Lower lobe of right lung (tissue), 2 donors: ENCODE measurements at regions not wholly inside any gene's neighbourhood (a gene's known extent, or its start where the extent isn't known, plus 50 kb on each side); places are given as distances from the start of the nearest gene placed in this dataset.

Experiments used
- ATAC-seq, 2 donors: fragments of 200-7000 bp; cut with Tn5 transposase; one replicate each; pipeline ENCODE4 v1.9.1; 2020 to 2022; ENCODE audit warnings: mild to moderate bottlenecking in 2 of 2, moderate library complexity in 2 of 2
- DNase-seq: peaks from one replicate; pipeline ENCODE4 v3.0.0-alpha.2; 2020
- H3K27ac ChIP-seq: fragments of 200-600 bp; one replicate; pipeline ENCODE4 v1.8.0; 2022
- H3K27me3 ChIP-seq: fragments of 200-600 bp; one replicate; pipeline ENCODE4 v1.8.0; 2022; ENCODE audit warnings: low read depth
- H3K36me3 ChIP-seq: fragments of 200-600 bp; one replicate; pipeline ENCODE4 v1.8.0; 2022; ENCODE audit warnings: mild to moderate bottlenecking
- H3K4me1 ChIP-seq: fragments of 200-600 bp; one replicate; pipeline ENCODE4 v1.8.0; 2022
- H3K4me3 ChIP-seq: fragments of 200-600 bp; one replicate; pipeline ENCODE4 v1.8.0; 2022; ENCODE audit warnings: mild to moderate bottlenecking
- H3K9me3 ChIP-seq: fragments of 200-600 bp; one replicate; pipeline ENCODE4 v1.8.0; 2022
- intact Hi-C: fragments of 100-400 bp; cut with DNase I; formaldehyde crosslinking; loops from one replicate; pipeline ENCODE4 v1.11.0; 2022
- TF ChIP-seq, protein P1 (sequence below): fragments of 200-600 bp; IDR thresholded peaks from one replicate; pipeline ENCODE4 v1.8.0; 2022; ENCODE audit warnings: antibody characterized with exemption, mild to moderate bottlenecking
- donor health status: DM: no; HTN: yes; CAD: no; lungs with severe emphysema.

DNA sequence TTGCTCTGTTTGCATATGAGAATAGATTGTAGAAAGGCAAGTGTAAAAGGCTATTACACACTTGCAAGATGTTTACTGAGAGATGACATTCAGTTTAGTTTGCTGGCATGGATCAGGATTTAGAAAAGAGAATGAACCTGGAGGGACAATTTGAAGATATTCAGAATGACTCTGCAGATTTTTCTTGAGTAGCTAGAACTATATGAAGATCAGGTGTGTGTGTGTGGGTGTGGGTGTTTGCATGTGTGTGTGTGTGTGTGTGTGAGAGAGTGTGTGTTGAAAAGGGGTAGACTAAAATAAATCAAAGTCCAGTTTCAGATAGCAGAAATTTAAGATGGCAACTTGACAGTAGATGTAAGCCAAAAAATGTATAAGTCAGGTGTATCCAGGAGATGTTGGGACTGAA lies 74.0 kb upstream of the ANXA1 start:
- TF ChIP-seq, protein P1, sequence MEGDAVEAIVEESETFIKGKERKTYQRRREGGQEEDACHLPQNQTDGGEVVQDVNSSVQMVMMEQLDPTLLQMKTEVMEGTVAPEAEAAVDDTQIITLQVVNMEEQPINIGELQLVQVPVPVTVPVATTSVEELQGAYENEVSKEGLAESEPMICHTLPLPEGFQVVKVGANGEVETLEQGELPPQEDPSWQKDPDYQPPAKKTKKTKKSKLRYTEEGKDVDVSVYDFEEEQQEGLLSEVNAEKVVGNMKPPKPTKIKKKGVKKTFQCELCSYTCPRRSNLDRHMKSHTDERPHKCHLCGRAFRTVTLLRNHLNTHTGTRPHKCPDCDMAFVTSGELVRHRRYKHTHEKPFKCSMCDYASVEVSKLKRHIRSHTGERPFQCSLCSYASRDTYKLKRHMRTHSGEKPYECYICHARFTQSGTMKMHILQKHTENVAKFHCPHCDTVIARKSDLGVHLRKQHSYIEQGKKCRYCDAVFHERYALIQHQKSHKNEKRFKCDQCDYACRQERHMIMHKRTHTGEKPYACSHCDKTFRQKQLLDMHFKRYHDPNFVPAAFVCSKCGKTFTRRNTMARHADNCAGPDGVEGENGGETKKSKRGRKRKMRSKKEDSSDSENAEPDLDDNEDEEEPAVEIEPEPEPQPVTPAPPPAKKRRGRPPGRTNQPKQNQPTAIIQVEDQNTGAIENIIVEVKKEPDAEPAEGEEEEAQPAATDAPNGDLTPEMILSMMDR = no peak
- no peaks in the 10 kb centered on the region for H3K27me3 ChIP-seq
- no peak overlapping the region for H3K27ac ChIP-seq
- no peak overlapping the region for H3K4me3 ChIP-seq
- intact Hi-C loops = no loop called here
- no peaks in the 10 kb centered on the region for H3K9me3 ChIP-seq
- H3K4me1 ChIP-seq = no peaks in the 10 kb centered on the region
- H3K36me3 ChIP-seq = no peaks in the 10 kb centered on the region
- DNase-seq = no peak
- ATAC-seq = no peak

DNA sequence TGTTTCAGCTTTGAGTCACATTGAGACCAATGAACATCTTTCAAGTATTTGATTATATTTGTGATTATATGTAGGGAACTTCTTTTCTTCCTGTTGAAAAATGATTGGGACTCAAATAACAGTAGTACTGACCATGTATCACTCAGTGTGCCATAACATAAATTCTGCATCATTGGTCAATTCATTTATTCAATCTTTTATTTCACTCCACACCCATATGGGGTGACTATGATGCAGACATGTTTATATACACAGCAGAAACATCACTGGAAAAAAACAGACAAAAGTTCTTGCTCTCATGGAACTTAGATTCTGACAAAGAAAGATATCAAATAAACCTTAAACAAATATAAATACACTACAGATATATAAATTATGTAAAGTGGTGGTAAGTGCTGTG lies 74.7 kb upstream of the ANXA1 start:
- DNase-seq (no peak), ATAC-seq (no peak)
- Histone ChIP-seq H3K9me3 (no peaks in the 10 kb centered on the region), H3K36me3 (no peaks in the 10 kb centered on the region), H3K27me3 (no peaks in the 10 kb centered on the region), H3K4me1 (no peaks in the 10 kb centered on the region), H3K4me3 (no peak overlapping the region), H3K27ac (no peak overlapping the region)
- TF ChIP-seq, protein P1 = no peak
- intact Hi-C loops = no loop called here

DNA sequence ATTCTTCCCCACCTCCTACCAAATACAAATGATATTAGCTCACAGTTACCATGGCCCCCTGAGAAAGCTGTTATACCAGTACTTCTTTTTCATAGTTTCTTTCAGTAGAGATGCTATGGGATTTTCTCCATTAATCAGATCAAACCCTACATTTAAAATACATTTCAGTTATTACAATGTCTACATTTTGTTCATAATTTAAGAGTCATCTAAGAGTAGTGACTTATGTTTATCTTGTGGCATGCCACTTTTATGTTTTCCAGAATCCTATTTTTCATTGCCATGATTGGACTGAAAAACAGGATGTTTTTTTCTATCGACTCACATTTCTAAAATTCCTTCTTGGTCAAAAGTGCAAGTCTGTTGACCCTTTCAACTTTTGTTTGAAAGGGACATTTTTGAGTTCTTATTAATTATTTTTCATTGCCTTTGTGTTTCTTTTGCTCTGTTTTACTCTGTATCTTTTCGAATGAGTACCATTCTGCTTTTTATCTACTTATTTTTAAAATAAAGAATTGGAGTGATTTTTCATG lies 77.4 kb upstream of the ANXA1 start:
- intact Hi-C loops = no loop called here
- TF ChIP-seq, protein P1 = no peak
- no peak for DNase-seq
- Histone ChIP-seq H3K4me3 (no peak overlapping the region), H3K27me3 (no peaks in the 10 kb centered on the region), H3K36me3 (no peaks in the 10 kb centered on the region), H3K27ac (no peak overlapping the region), H3K4me1 (no peaks in the 10 kb centered on the region), H3K9me3 (no peaks in the 10 kb centered on the region)
- no peak for ATAC-seq

DNA sequence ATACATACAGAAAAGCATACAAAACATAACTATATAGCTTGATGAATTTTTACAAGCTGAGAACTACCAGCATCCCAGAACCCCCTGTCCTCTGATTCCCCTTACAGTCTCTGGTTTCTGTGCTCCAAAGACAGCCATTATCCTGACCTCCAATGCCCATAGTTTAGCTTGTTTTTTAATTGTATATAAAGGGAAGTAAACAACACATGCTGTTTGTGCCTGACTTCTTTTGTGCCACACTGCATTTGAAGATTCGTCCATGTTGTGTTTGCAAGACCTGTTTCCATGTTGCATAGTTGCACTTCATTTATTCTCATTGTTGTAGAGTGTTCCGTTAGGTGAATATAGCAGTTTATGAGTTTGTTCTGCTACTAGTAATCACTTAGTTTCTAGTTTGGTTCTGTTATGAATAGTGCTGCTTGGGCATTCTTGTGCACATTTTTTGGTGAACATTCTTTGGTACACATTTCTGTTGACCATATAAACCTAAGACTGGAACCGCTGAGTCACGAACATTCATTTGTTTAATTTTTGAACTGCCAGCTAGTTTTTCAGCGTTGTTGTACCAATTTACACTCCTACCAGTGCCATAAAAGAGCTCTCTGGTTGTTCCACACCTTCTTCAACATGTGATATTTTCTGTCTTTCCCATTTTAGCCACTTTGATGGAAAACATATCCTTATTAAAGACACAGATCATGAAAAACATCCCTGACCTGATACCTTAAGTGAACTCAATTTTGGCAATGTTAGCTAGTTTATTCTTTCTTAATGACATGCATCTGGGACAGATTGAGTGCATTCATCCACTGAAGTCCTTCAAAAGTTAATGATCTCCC lies 78.1 kb upstream of the ANXA1 start:
- intact Hi-C loops = no loop called here
- Histone ChIP-seq H3K9me3 (no peaks in the 10 kb centered on the region), H3K4me1 (no peaks in the 10 kb centered on the region), H3K27ac (peak overlapping the region; percentile 22), H3K36me3 (no peaks in the 10 kb centered on the region), H3K27me3 (no peaks in the 10 kb centered on the region), H3K4me3 (no peak overlapping the region)
- TF ChIP-seq, protein P1 = no peak
- DNase-seq (no peak), ATAC-seq (no peak)

GRCh38 chr9:73067074-73067473 lies 84.6 kb upstream of the ANXA1 start:
- H3K36me3 ChIP-seq = no peaks in the 10 kb centered on the region
- ATAC-seq (no peak), DNase-seq (no peak)
- H3K27ac ChIP-seq = no peak overlapping the region
- TF ChIP-seq, protein P1 = no peak
- H3K4me3 ChIP-seq = no peak overlapping the region
- H3K27me3 ChIP-seq = no peaks in the 10 kb centered on the region
- H3K9me3 ChIP-seq = no peaks in the 10 kb centered on the region
- H3K4me1 ChIP-seq = no peaks in the 10 kb centered on the region
- intact Hi-C loops = no loop called here
